ENCODE measurements at regions not wholly inside any gene's neighbourhood (a gene's known extent, or its start where the extent isn't known, plus 50 kb on each side); places are given as distances from the start of the nearest gene placed in this dataset.

DNA sequence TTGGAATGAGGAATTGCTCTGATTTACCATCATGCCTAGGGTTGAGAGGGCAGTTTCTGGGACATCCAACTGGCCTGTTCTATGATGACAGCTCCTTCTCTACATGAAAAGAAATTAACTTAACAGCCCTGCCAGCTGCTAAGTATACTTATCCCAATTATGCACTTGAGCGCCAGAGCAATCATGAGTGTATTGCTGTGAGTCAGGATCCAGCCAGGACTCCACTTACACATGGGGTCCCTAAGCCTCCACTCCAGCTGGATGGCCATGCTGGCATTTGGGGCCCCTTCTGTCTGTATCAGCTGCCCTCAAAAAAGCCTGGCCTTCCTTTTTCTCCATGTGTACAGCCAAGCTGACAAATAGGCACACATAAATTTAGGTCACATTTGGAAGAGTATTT lies 481.9 kb downstream of the TMX3 start:
- no peak for TF ChIP-seq REST (IDR thresholded peaks at IDR 0.05; ENCODE audit: insufficient read depth in 1 of 2, low read depth in 2 of 2, low read length in 2 of 2)
- no peak for TF ChIP-seq SIN3A (IDR thresholded peaks at IDR 0.05; ENCODE audit: borderline replicate concordance, insufficient read depth, low read length)
- no peak for TF ChIP-seq POLR2AphosphoS5 (IDR thresholded peaks at IDR 0.05; ENCODE audit: low read depth, low read length)
- TF ChIP-seq TAF1 (IDR thresholded peaks at IDR 0.05; ENCODE audit: borderline replicate concordance, insufficient read depth, low read length), result no peak
- TF ChIP-seq FOXP2 (optimal IDR thresholded peaks at IDR 0.05; ENCODE audit: borderline replicate concordance, extremely low read depth, extremely low read length, insufficient read depth), result no peak

- TF ChIP-seq POLR2AphosphoS5 (IDR thresholded peaks at IDR 0.05; ENCODE audit: low read depth, low read length), result no peak
- TF ChIP-seq REST (IDR thresholded peaks at IDR 0.05; ENCODE audit: insufficient read depth in 1 of 2, low read depth in 2 of 2, low read length in 2 of 2), result no peak
- TF ChIP-seq FOXP2 (optimal IDR thresholded peaks at IDR 0.05; ENCODE audit: borderline replicate concordance, extremely low read depth, extremely low read length, insufficient read depth), result no peak
- no peak for TF ChIP-seq TAF1 (IDR thresholded peaks at IDR 0.05; ENCODE audit: borderline replicate concordance, insufficient read depth, low read length)
Observed at GRCh38 chr18:68229351-68229750, 485.6 kb downstream of the TMX3 start.

DNA sequence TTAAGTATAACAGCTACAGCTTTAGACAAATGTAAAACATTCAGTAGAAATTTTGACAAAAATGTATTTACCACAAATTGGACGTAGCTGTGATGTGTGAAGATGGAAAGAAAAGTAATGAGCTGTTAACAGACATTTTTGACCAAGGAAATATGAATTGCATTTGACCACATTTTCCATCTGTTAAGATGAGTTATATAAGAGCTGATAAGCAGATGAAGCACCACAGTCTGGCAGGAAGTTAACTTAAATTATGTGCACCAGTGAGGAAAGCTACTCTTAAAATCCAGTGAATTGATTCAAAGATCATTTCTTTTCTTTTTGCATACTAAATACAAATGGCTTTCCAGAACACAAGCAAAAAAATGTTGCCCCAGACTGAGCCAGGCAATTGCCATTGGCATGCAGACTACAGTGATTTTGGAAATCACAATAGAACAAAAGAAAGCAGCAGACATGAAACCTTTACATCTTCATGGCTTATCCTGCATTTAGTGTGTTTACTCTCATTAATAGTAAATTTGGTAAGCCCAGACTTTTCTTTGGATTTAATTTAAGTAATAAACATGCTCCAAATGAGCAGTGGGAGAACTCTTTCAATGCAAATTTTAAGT lies 493.7 kb downstream of the TMX3 start:
- TF ChIP-seq SIN3A (IDR thresholded peaks at IDR 0.05; ENCODE audit: borderline replicate concordance, insufficient read depth, low read length), result no peak

GRCh38 chr18:68220458-68220857 lies 494.4 kb downstream of the TMX3 start:
- TF ChIP-seq SIN3A (IDR thresholded peaks at IDR 0.05; ENCODE audit: borderline replicate concordance, insufficient read depth, low read length), result no peak
- TF ChIP-seq FOXP2 (optimal IDR thresholded peaks at IDR 0.05; ENCODE audit: borderline replicate concordance, extremely low read depth, extremely low read length, insufficient read depth), result no peak
- no peak for TF ChIP-seq POLR2AphosphoS5 (IDR thresholded peaks at IDR 0.05; ENCODE audit: low read depth, low read length)
- no peak for TF ChIP-seq TAF1 (IDR thresholded peaks at IDR 0.05; ENCODE audit: borderline replicate concordance, insufficient read depth, low read length)
- no peak for TF ChIP-seq REST (IDR thresholded peaks at IDR 0.05; ENCODE audit: insufficient read depth in 1 of 2, low read depth in 2 of 2, low read length in 2 of 2)

DNA sequence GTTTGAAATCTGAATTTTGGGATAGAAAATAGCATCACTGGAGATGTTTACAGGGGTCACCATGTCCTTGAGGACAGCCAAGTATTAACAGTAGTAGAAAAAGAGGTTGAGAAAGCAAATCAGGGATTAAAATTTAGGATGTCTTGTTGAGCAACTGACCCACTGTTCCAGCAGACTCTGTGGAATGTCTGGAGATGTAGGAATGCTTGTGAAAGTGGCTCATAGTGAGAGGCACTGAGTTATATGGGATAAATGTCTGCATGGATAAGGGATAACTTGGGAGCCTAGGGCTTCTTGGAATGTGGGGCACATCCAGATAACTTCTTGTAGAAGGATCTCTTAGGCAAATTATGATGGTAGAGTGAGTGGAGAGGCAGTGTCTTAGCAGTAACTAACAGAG lies 495.0 kb downstream of the TMX3 start:
- TF ChIP-seq POLR2AphosphoS5 (IDR thresholded peaks at IDR 0.05; ENCODE audit: low read depth, low read length) (no peak), FOXP2 (optimal IDR thresholded peaks at IDR 0.05; ENCODE audit: borderline replicate concordance, extremely low read depth, extremely low read length, insufficient read depth) (no peak), SIN3A (IDR thresholded peaks at IDR 0.05; ENCODE audit: borderline replicate concordance, insufficient read depth, low read length) (no peak), TAF1 (IDR thresholded peaks at IDR 0.05; ENCODE audit: borderline replicate concordance, insufficient read depth, low read length) (no peak), REST (IDR thresholded peaks at IDR 0.05; ENCODE audit: insufficient read depth in 1 of 2, low read depth in 2 of 2, low read length in 2 of 2) (no peak)
